ENCODE measurements at regions not wholly inside any gene's neighbourhood (a gene's known extent, or its start where the extent isn't known, plus 50 kb on each side); places are given as distances from the start of the nearest gene placed in this dataset.

DNA sequence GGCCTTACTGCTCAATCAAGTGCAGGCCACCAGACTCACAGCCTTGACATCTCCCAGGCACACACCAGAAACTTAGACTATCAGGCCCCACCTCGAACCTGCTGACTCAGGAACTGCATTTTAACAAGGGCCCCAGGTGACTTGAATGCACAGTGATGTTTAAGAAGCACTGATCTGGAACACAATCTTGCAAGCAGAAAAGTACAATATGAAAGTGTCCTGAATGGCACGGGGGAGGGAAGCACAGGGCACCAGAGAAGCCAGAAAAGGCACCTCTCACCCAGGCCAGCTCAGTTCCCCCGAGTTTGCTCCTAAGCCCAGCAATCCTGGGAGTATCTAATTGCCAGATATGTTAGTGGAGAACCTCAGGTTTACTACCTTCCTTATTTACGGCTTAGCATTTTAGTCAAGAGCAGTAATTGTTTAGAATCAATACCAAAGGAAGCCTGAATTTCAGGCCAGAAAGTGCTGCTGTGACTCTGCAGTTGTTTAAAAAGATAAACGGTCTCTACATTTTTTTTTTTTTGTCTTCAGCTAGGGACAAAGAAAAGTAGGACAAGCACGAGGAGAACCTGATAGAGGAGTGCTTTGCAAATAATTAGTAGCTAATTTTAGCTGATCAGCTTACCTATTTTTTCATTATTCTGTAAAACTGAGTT is 50.9 kb upstream of the CDC42BPA start:
- Histone ChIP-seq H3K9me3 (ENCODE audit: control insufficient read depth in 2 of 2, insufficient read depth in 1 of 2, low read length in 1 of 2) (no peaks in the 10 kb centered on the region), H3K27ac (ENCODE audit: low read depth in 1 of 2, low read length in 1 of 2) (no peak overlapping the region), H3K27me3 (ENCODE audit: control insufficient read depth in 2 of 2, insufficient read depth in 1 of 2, low read length in 1 of 2) (no peaks in the 10 kb centered on the region), H3K4me3 (ENCODE audit: low read length in 2 of 2) (no peak overlapping the region), H3K36me3 (ENCODE audit: control insufficient read depth in 2 of 2, insufficient read depth in 2 of 2, low read length in 1 of 2) (no peaks in the 10 kb centered on the region), H3K4me1 (ENCODE audit: control insufficient read depth in 2 of 2, insufficient read depth in 2 of 2, low read length in 2 of 2) (no peaks in the 10 kb centered on the region)
- 85% methylated on average over 6 of the region's 6 CpGs for WGBS
- DNase-seq (ENCODE audit: low read depth in 6 of 9, low spot score in 9 of 9), result no peak
